ENCODE measurements at regions not wholly inside any gene's neighbourhood (a gene's known extent, or its start where the extent isn't known, plus 50 kb on each side); places are given as distances from the start of the nearest gene placed in this dataset.

- H3K4me3 ChIP-seq (ENCODE audit: extremely low read depth in 1 of 4, insufficient read depth in 2 of 4, low read depth in 3 of 4, low read length in 4 of 4): no peak overlapping the region
- H3K79me2 ChIP-seq (ENCODE audit: control insufficient read depth in 1 of 2, insufficient read depth in 2 of 2, low read length in 2 of 2): no peaks in the 10 kb centered on the region
- no peak overlapping the region for H2AK5ac ChIP-seq (ENCODE audit: low read depth, low read length)
- DNase-seq (ENCODE audit: low read depth in 1 of 2, low spot score in 2 of 2): no peak
- H4K91ac ChIP-seq (replicated peaks; ENCODE audit: insufficient read length, low read length): no peak overlapping the region
- no peak overlapping the region for H4K8ac ChIP-seq (ENCODE audit: extremely low read depth, insufficient read depth, low read length)
- no peak overlapping the region for H3K4me2 ChIP-seq (ENCODE audit: insufficient read depth in 1 of 2, low read depth in 2 of 2, low read length in 2 of 2)
- H3K36me3 ChIP-seq (ENCODE audit: control insufficient read depth in 2 of 4, insufficient read depth in 4 of 4, low read length in 3 of 4): peaks cover 0 to 6% (median 0%) of the 10 kb centered on the region in 4 experiments; a peak in 1 of 8 replicates
- no peaks in the 10 kb centered on the region for H3K23me2 ChIP-seq (ENCODE audit: low read depth, low read length)
- H2BK5ac ChIP-seq (ENCODE audit: low read depth, low read length): no peak overlapping the region
- no peak overlapping the region for H3K14ac ChIP-seq (ENCODE audit: insufficient read length)
- no peaks in the 10 kb centered on the region for H3K79me1 ChIP-seq (ENCODE audit: low read depth, low read length)
- FAIRE-seq: no peak
- no peak overlapping the region for H2BK15ac ChIP-seq (ENCODE audit: low read length)
- H3K9me3 ChIP-seq (ENCODE audit: insufficient read depth in 2 of 2, low read depth in 1 of 2, low read length in 1 of 2): peaks cover 58 to 65% of the 10 kb centered on the region in 2 experiments
- H4K5ac ChIP-seq (ENCODE audit: insufficient read length, low read depth, low read length): no peak overlapping the region
- H2BK20ac ChIP-seq (ENCODE audit: low read length): no peak overlapping the region
- 95% methylated on average over 78 of the region's 95 CpGs; no CpG with 5 or more reads in 1 of the 2 experiments for WGBS, 2 experiments (ENCODE audit: extremely low coverage in 1 of 2, insufficient coverage in 1 of 2, insufficient read length in 1 of 2, insufficient replicate concordance in 2 of 2, low coverage in 1 of 2, low lambda C conversion rate in 2 of 2, missing lambda C conversion rate in 1 of 2)
- H3K9ac ChIP-seq (replicated peaks in 1 of 4; ENCODE audit: extremely low read depth in 1 of 4, low read depth in 3 of 4, low read length in 3 of 4): no peak overlapping the region
- H3K56ac ChIP-seq (replicated peaks; ENCODE audit: insufficient read length, low read depth, low read length): no peak overlapping the region
- no peak overlapping the region for H3K4ac ChIP-seq (replicated peaks; ENCODE audit: insufficient read length, low read depth, low read length)
- H3K27me3 ChIP-seq (replicated peaks in 1 of 4; ENCODE audit: control insufficient read depth in 3 of 4, extremely low read depth in 1 of 4, insufficient read depth in 3 of 4, low read length in 3 of 4): no peaks in the 10 kb centered on the region
- no peak overlapping the region for H2BK120ac ChIP-seq (replicated peaks; ENCODE audit: low read depth, low read length)
- H3K23ac ChIP-seq (ENCODE audit: insufficient read length): no peak overlapping the region
- H3K18ac ChIP-seq (ENCODE audit: extremely low read depth, low read length): no peak overlapping the region
- H2BK12ac ChIP-seq (ENCODE audit: low read depth, low read length): no peak overlapping the region
- no peaks in the 10 kb centered on the region for H4K20me1 ChIP-seq (replicated peaks in 1 of 2; ENCODE audit: control insufficient read depth in 1 of 2, insufficient read depth in 2 of 2, low read length in 2 of 2)
- H3K27ac ChIP-seq (ENCODE audit: low read depth, low read length): no peak overlapping the region
- no peaks in the 10 kb centered on the region for H3K4me1 ChIP-seq (replicated peaks in 1 of 4; ENCODE audit: control insufficient read depth in 3 of 4, insufficient read depth in 4 of 4, low read length in 3 of 4)
- ChIA-PET POLR2A (ENCODE audit: partially characterized antibody) (no interaction called here), CTCF (ENCODE audit: partially characterized antibody) (no interaction called here)
- no peak overlapping the region for H2AFZ ChIP-seq (ENCODE audit: low read length)
- TF ChIP-seq CHD1 (IDR thresholded peaks at IDR 0.05; ENCODE audit: low read depth, low read length) (no peak), GTF2F1 (IDR thresholded peaks at IDR 0.05; ENCODE audit: borderline replicate concordance, low read depth, low read length) (no peak), FOSL1 (IDR thresholded peaks at IDR 0.05; ENCODE audit: insufficient read depth, low read depth, low read length) (no peak), RAD21 (IDR thresholded peaks at IDR 0.05 in 1 of 2, conservative IDR thresholded peaks at IDR 0.05 in 1 of 2; ENCODE audit: low read depth in 2 of 2, low read length in 2 of 2) (no peak), NANOG (IDR thresholded peaks at IDR 0.05; ENCODE audit: insufficient read depth, low read depth, low read length, poor library complexity, severe bottlenecking) (no peak), SP2 (IDR thresholded peaks at IDR 0.05; ENCODE audit: low read length) (no peak), SIRT6 (IDR thresholded peaks at IDR 0.05; ENCODE audit: low read length) (no peak), TBP (IDR thresholded peaks at IDR 0.05; ENCODE audit: low read depth, low read length) (no peak), POLR2AphosphoS5 (IDR thresholded peaks at IDR 0.05; ENCODE audit: low read depth, low read length) (no peak), HDAC6 (IDR thresholded peaks at IDR 0.05; ENCODE audit: low read depth, low read length) (no peak), EGR1 (IDR thresholded peaks at IDR 0.05; ENCODE audit: borderline replicate concordance, low read depth, low read length) (no peak), CBX5 (IDR thresholded peaks at IDR 0.05; ENCODE audit: low read depth, low read length) (no peak)
- TF ChIP-seq, protein P1, sequence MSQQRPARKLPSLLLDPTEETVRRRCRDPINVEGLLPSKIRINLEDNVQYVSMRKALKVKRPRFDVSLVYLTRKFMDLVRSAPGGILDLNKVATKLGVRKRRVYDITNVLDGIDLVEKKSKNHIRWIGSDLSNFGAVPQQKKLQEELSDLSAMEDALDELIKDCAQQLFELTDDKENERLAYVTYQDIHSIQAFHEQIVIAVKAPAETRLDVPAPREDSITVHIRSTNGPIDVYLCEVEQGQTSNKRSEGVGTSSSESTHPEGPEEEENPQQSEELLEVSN (IDR thresholded peaks at IDR 0.05): no peak
These were observed 948.4 kb downstream of the TUBA3C start for GRCh38 chr13:18232994-18233782.
